HCT116 (cell line): ENCODE measurements at regions not wholly inside any gene's neighbourhood (a gene's known extent, or its start where the extent isn't known, plus 50 kb on each side); places are given as distances from the start of the nearest gene placed in this dataset.

ENCODE experiments used
- ATAC-seq: fragments of 200-7000 bp; cut with Tn5 transposase; 2 replicates; pipeline ENCODE4 v1.9.1; 2020; ENCODE audit warnings: mild to moderate bottlenecking, moderate library complexity
- BruUV-seq: library from RNA; stranded (reverse); fragments of 400-500 nt; replicated peaks from 2 replicates; lab custom pipeline; 2021; lab: Mats Ljungman, UMichigan
- CTCF ChIA-PET: fragments of 300-600 bp; sonication (Branson Sonifier 250); formaldehyde crosslinking; loops from one replicate; lab custom pipeline; 2021; ENCODE audit warnings: antibody characterized with exemption; lab: Charles Lee
- POLR2A ChIA-PET: fragments of 300-600, 350-600 bp; sonication (Branson Sonifier 250); formaldehyde crosslinking; loops from one replicate; lab custom pipeline; 2021; ENCODE audit warnings: antibody characterized with exemption; lab: Charles Lee
- RAD21 ChIA-PET, 2 experiments: fragments of 300-600 bp; sonication (Branson Sonifier 250); formaldehyde crosslinking; loops; one replicate each; lab custom pipeline; 2023; ENCODE audit warnings: low total read pairs in 2 of 2; ENCODE audit not compliant: uncharacterized antibody in 2 of 2, unreplicated experiment in 2 of 2, low non-redundant PET in 1 of 2; lab: Charles Lee
- DNase-seq: peaks from one replicate; pipeline ENCODE4 v3.0.0-alpha.2; 2010; ENCODE audit warnings: low read depth, low spot score
- H2AFZ ChIP-seq: fragments of 200-600 bp; shearing (Covaris generic), sonication (generic); 2 replicates; pipeline ENCODE4 v1.6.1; 2017; ENCODE audit warnings: low read depth, mixed run types, mixed read lengths, antibody characterized with exemption, low read length; ENCODE audit not compliant: poor library complexity, severe bottlenecking
- H3K27ac ChIP-seq: 2 replicates; pipeline ENCODE4 v1.5.1; 2012; ENCODE audit warnings: low read depth, low read length
- H3K27me3 ChIP-seq: fragments of 200-600 bp; sonication (generic); 2 replicates; pipeline ENCODE4 v1.6.1; 2016; ENCODE audit warnings: mixed run types, low read length, mixed read lengths; ENCODE audit not compliant: insufficient read depth
- H3K36me3 ChIP-seq, 2 experiments: fragments of 200-500 bp in 1 of 2; fragments of 200-600 bp in 1 of 2; sonication (Bioruptor generic) in 1 of 2; sonication (generic) in 1 of 2; 2 replicates each; pipeline versions ENCODE4 v1.5.1 to v1.6.1; 2014 to 2016; ENCODE audit warnings: low read length in 2 of 2, inconsistent platforms in 1 of 2, mixed read lengths in 1 of 2, mixed run types in 1 of 2; ENCODE audit not compliant: insufficient read depth in 2 of 2, control insufficient read depth in 1 of 2
- H3K4me1 ChIP-seq, 2 experiments: fragments of 200-600 bp in 1 of 2; sonication (generic) in 1 of 2; 2 replicates each; pipeline versions ENCODE4 v1.5.1 to v1.6.1; 2012 to 2017; ENCODE audit warnings: low read length in 2 of 2, inconsistent platforms in 1 of 2, mild to moderate bottlenecking in 1 of 2, mixed read lengths in 1 of 2, mixed run types in 1 of 2, moderate library complexity in 1 of 2; ENCODE audit not compliant: insufficient read depth in 2 of 2, control insufficient read depth in 1 of 2
- H3K4me2 ChIP-seq: fragments of 200-600 bp; sonication (generic); 2 replicates; pipeline ENCODE4 v1.6.1; 2017; ENCODE audit warnings: mixed run types, low read length, mixed read lengths
- H3K4me3 ChIP-seq, 2 experiments: fragments of 200-600 bp in 1 of 2; sonication (generic) in 1 of 2; replicated peaks in 1 of 2; 2 replicates each; pipeline ENCODE4 v1.5.1; 2011 to 2016; ENCODE audit warnings: low read length in 2 of 2, control low read depth in 1 of 2, low read depth in 1 of 2, mild to moderate bottlenecking in 1 of 2, mixed read lengths in 1 of 2, mixed run types in 1 of 2
- H3K79me2 ChIP-seq: fragments of 200-600 bp; sonication (generic); 2 replicates; pipeline ENCODE4 v1.6.1; 2017; ENCODE audit warnings: mild to moderate bottlenecking, mixed run types, low read length, moderate library complexity, mixed read lengths; ENCODE audit not compliant: insufficient read depth
- H3K9ac ChIP-seq: fragments of 200-600 bp; sonication (generic); 2 replicates; pipeline ENCODE4 v1.6.1; 2016; ENCODE audit warnings: low read length, mixed read lengths
- H3K9me2 ChIP-seq: fragments of 200-600 bp; sonication (generic), shearing (Covaris generic); 2 replicates; pipeline ENCODE4 v1.6.1; 2017; ENCODE audit warnings: mixed run types, mild to moderate bottlenecking, moderate library complexity; ENCODE audit not compliant: insufficient read depth
- H3K9me3 ChIP-seq, 2 experiments: fragments of 200-500 bp in 1 of 2; fragments of 200-600 bp in 1 of 2; sonication (Bioruptor generic) in 1 of 2; sonication (generic) in 1 of 2; 2 replicates each; pipeline ENCODE4 v1.6.1; 2014 to 2017; ENCODE audit warnings: low read length in 2 of 2, mixed read lengths in 2 of 2, inconsistent platforms in 1 of 2, low read depth in 1 of 2, mild to moderate bottlenecking in 1 of 2, mixed run types in 1 of 2, moderate library complexity in 1 of 2; ENCODE audit not compliant: control insufficient read depth in 1 of 2, insufficient read depth in 1 of 2
- H4K20me1 ChIP-seq: fragments of 200-600 bp; sonication (generic), shearing (Covaris generic); 2 replicates; pipeline ENCODE4 v1.6.1; 2017; ENCODE audit warnings: mixed run types, mild to moderate bottlenecking, moderate library complexity; ENCODE audit not compliant: insufficient read depth
- CEBPB ChIP-seq: IDR thresholded peaks from 2 replicates; pipeline ENCODE4 v1.6.1; 2012; ENCODE audit warnings: low read depth
- EZH2 ChIP-seq: fragments of 200-600 bp; sonication (generic); IDR thresholded peaks from 2 replicates; pipeline ENCODE4 v1.6.1; 2017; ENCODE audit warnings: antibody characterized with exemption, mixed run types
- POLR2AphosphoS5 ChIP-seq: IDR thresholded peaks from 2 replicates; pipeline ENCODE4 v1.6.1; 2011; ENCODE audit warnings: mild to moderate bottlenecking, low read depth, low read length, moderate library complexity
- RAD21 ChIP-seq: IDR thresholded peaks from 2 replicates; pipeline ENCODE4 v1.6.1; 2012; ENCODE audit warnings: low read depth, mild to moderate bottlenecking
- SIN3A ChIP-seq: IDR thresholded peaks from 2 replicates; pipeline ENCODE4 v1.6.1; 2012; ENCODE audit warnings: low read depth
- SP1 ChIP-seq: IDR thresholded peaks from 2 replicates; pipeline ENCODE4 v1.6.1; 2012; ENCODE audit warnings: low read depth
- TCF7L2 ChIP-seq: IDR thresholded peaks from 2 replicates; pipeline ENCODE4 v1.7.0; 2011; ENCODE audit warnings: borderline replicate concordance, inconsistent platforms; ENCODE audit not compliant: insufficient read depth, insufficient read length; ENCODE audit errors: extremely low read depth
- YY1 ChIP-seq: IDR thresholded peaks from 2 replicates; pipeline ENCODE4 v1.6.1; 2011; ENCODE audit warnings: low read length, low read depth, moderate library complexity, mild to moderate bottlenecking; ENCODE audit not compliant: insufficient replicate concordance; ENCODE audit errors: extremely low read depth
- ZFX ChIP-seq: fragments of 450-650 bp; IDR thresholded peaks from 2 replicates; pipeline ENCODE4 v1.6.1; 2017
- intact Hi-C: fragments of 100-400 bp; cut with micrococcal nuclease; formaldehyde crosslinking; loops from 2 replicates; pipeline ENCODE4 v1.10.0; 2022
- TF ChIP-seq, protein P1 (sequence below): IDR thresholded peaks from 2 replicates; pipeline ENCODE4 v1.6.1; 2012
- TF ChIP-seq, protein P2 (sequence below), 3 experiments: fragments of 200-600 bp in 1 of 3; sonication (generic) in 1 of 3; IDR thresholded peaks in 2 of 3; conservative IDR thresholded peaks in 1 of 3; 2 replicates each; pipeline ENCODE4 v1.5.1; 2012 to 2017; ENCODE audit warnings: low read depth in 2 of 3, low read length in 2 of 3, antibody characterized with exemption in 1 of 3, borderline replicate concordance in 1 of 3, control low read depth in 1 of 3, mild to moderate bottlenecking in 1 of 3, mixed read lengths in 1 of 3, mixed run types in 1 of 3, moderate library complexity in 1 of 3; ENCODE audit not compliant: insufficient read depth in 1 of 3
- TF ChIP-seq, protein P3 (sequence below): IDR thresholded peaks from 2 replicates; pipeline ENCODE4 v1.6.1; 2012; ENCODE audit warnings: low read depth
- TF ChIP-seq, protein P4 (sequence below): IDR thresholded peaks from 2 replicates; pipeline ENCODE4 v1.6.1; 2011; ENCODE audit warnings: mild to moderate bottlenecking, low read length, moderate library complexity; ENCODE audit not compliant: insufficient replicate concordance; ENCODE audit errors: extremely low read depth
- TF ChIP-seq, protein P5 (sequence below): IDR thresholded peaks from 2 replicates; pipeline ENCODE4 v1.6.1; 2012

DNA sequence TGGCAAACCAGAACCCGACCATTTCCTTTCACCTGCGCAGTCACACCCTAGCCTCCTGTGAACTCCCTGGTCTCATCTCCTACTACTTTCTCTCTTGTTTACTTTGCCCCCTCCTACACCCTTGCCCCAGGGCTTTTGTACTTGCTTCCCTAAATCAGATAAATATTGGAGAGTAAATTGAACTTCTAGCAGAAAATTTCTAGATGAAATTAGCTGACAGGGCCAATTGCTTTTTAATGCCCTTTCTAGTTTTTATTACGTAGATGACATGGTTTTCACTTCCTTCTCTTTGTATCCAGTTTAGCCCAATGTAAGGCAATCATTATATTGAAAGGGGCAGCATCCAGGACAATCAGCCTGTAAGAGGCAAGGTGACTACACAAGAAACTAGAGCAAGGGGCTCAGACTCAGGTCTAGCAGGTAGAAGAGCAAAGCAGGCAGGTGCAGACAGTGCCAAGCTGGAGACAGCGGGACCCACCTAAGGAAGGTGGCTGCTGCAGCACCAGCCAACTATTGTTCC, 56.2 kb upstream of the TOPAZ1 start:
- no peaks in the 10 kb centered on the region for H4K20me1 ChIP-seq
- no peaks in the 10 kb centered on the region for H3K9me3 ChIP-seq
- no peak overlapping the region for H3K9ac ChIP-seq
- H3K4me1 ChIP-seq = no peaks in the 10 kb centered on the region
- RAD21 ChIA-PET = no interaction called here
- TF ChIP-seq SP1 (no peak), YY1 (no peak), ZFX (no peak), RAD21 (no peak), CEBPB (no peak), SIN3A (no peak), POLR2AphosphoS5 (no peak), EZH2 (no peak), TCF7L2 (no peak)
- TF ChIP-seq, protein P1, sequence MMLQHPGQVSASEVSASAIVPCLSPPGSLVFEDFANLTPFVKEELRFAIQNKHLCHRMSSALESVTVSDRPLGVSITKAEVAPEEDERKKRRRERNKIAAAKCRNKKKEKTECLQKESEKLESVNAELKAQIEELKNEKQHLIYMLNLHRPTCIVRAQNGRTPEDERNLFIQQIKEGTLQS = no peak
- TF ChIP-seq, protein P2, sequence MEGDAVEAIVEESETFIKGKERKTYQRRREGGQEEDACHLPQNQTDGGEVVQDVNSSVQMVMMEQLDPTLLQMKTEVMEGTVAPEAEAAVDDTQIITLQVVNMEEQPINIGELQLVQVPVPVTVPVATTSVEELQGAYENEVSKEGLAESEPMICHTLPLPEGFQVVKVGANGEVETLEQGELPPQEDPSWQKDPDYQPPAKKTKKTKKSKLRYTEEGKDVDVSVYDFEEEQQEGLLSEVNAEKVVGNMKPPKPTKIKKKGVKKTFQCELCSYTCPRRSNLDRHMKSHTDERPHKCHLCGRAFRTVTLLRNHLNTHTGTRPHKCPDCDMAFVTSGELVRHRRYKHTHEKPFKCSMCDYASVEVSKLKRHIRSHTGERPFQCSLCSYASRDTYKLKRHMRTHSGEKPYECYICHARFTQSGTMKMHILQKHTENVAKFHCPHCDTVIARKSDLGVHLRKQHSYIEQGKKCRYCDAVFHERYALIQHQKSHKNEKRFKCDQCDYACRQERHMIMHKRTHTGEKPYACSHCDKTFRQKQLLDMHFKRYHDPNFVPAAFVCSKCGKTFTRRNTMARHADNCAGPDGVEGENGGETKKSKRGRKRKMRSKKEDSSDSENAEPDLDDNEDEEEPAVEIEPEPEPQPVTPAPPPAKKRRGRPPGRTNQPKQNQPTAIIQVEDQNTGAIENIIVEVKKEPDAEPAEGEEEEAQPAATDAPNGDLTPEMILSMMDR (IDR thresholded peaks at IDR 0.05 in 2 of 3, conservative IDR thresholded peaks at IDR 0.05 in 1 of 3; ENCODE audit: borderline replicate concordance in 1 of 3, insufficient read depth in 1 of 3, low read depth in 2 of 3, low read length in 2 of 3) = no peak
- TF ChIP-seq, protein P3, sequence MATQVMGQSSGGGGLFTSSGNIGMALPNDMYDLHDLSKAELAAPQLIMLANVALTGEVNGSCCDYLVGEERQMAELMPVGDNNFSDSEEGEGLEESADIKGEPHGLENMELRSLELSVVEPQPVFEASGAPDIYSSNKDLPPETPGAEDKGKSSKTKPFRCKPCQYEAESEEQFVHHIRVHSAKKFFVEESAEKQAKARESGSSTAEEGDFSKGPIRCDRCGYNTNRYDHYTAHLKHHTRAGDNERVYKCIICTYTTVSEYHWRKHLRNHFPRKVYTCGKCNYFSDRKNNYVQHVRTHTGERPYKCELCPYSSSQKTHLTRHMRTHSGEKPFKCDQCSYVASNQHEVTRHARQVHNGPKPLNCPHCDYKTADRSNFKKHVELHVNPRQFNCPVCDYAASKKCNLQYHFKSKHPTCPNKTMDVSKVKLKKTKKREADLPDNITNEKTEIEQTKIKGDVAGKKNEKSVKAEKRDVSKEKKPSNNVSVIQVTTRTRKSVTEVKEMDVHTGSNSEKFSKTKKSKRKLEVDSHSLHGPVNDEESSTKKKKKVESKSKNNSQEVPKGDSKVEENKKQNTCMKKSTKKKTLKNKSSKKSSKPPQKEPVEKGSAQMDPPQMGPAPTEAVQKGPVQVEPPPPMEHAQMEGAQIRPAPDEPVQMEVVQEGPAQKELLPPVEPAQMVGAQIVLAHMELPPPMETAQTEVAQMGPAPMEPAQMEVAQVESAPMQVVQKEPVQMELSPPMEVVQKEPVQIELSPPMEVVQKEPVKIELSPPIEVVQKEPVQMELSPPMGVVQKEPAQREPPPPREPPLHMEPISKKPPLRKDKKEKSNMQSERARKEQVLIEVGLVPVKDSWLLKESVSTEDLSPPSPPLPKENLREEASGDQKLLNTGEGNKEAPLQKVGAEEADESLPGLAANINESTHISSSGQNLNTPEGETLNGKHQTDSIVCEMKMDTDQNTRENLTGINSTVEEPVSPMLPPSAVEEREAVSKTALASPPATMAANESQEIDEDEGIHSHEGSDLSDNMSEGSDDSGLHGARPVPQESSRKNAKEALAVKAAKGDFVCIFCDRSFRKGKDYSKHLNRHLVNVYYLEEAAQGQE = no peak
- TF ChIP-seq, protein P4, sequence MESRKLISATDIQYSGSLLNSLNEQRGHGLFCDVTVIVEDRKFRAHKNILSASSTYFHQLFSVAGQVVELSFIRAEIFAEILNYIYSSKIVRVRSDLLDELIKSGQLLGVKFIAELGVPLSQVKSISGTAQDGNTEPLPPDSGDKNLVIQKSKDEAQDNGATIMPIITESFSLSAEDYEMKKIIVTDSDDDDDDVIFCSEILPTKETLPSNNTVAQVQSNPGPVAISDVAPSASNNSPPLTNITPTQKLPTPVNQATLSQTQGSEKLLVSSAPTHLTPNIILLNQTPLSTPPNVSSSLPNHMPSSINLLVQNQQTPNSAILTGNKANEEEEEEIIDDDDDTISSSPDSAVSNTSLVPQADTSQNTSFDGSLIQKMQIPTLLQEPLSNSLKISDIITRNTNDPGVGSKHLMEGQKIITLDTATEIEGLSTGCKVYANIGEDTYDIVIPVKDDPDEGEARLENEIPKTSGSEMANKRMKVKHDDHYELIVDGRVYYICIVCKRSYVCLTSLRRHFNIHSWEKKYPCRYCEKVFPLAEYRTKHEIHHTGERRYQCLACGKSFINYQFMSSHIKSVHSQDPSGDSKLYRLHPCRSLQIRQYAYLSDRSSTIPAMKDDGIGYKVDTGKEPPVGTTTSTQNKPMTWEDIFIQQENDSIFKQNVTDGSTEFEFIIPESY = no peak
- TF ChIP-seq, protein P5, sequence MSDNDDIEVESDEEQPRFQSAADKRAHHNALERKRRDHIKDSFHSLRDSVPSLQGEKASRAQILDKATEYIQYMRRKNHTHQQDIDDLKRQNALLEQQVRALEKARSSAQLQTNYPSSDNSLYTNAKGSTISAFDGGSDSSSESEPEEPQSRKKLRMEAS = no peak
- no peak for ATAC-seq
- no peak overlapping the region for H3K27ac ChIP-seq
- H3K4me2 ChIP-seq = no peak overlapping the region
- H3K27me3 ChIP-seq = peaks cover 8% of the 10 kb centered on the region; the same call in 1 of the 2 replicates
- no peak for DNase-seq
- H3K9me2 ChIP-seq = no peaks in the 10 kb centered on the region
- no peaks in the 10 kb centered on the region for H3K79me2 ChIP-seq
- no TSS peak for BruUV-seq
- H2AFZ ChIP-seq = no peak overlapping the region
- CTCF ChIA-PET = no interaction called here
- no peaks in the 10 kb centered on the region for H3K36me3 ChIP-seq
- H3K4me3 ChIP-seq = no peak overlapping the region
- intact Hi-C loops = no loop called here
- POLR2A ChIA-PET = no interaction called here
